Right lobe of liver (tissue), 4 donors: ENCODE measurements at regions not wholly inside any gene's neighbourhood (a gene's known extent, or its start where the extent isn't known, plus 50 kb on each side); places are given as distances from the start of the nearest gene placed in this dataset.

ENCODE experiments used
- CTCF ChIP-seq, 4 donors: fragments of 200-600 bp in 3 of 4; fragments of 450-650 bp in 1 of 4; IDR thresholded peaks; one replicate each; pipeline versions ENCODE4 v1.5.1 to v1.8.0; 2016 to 2022; ENCODE audit warnings: antibody characterized with exemption in 4 of 4, mild to moderate bottlenecking in 2 of 4
- POLR2A ChIP-seq: fragments of 450-650 bp; IDR thresholded peaks from one replicate; pipeline ENCODE4 v1.6.1; 2017; ENCODE audit warnings: antibody characterized with exemption, mild to moderate bottlenecking
- donor health status: DM: no; HTN: no; CAD: no.
- donor health status: DM: no; HTN: no; CAD: no.
- donor health status: DM: no; HTN: yes; CAD: no.

- no peak for TF ChIP-seq CTCF (IDR thresholded peaks at IDR 0.05)
- TF ChIP-seq POLR2A = no peak
Observed at GRCh38 chr18:65651192-65651591, 99.6 kb upstream of the CDH7 start.
